NCI-H748 (cell line): ENCODE measurements at regions not wholly inside any gene's neighbourhood (a gene's known extent, or its start where the extent isn't known, plus 50 kb on each side); places are given as distances from the start of the nearest gene placed in this dataset.
"Not testable (repeated sequence)": the region's sequence is repeated elsewhere in the genome, so short reads cannot be mapped to it uniquely, and the experiment has no call there.

Experiments used
- DNase-seq: peaks from one replicate; lab custom pipeline; 2025; ENCODE audit not compliant: unreplicated experiment; lab: John Stamatoyannopoulos, UW

DNA sequence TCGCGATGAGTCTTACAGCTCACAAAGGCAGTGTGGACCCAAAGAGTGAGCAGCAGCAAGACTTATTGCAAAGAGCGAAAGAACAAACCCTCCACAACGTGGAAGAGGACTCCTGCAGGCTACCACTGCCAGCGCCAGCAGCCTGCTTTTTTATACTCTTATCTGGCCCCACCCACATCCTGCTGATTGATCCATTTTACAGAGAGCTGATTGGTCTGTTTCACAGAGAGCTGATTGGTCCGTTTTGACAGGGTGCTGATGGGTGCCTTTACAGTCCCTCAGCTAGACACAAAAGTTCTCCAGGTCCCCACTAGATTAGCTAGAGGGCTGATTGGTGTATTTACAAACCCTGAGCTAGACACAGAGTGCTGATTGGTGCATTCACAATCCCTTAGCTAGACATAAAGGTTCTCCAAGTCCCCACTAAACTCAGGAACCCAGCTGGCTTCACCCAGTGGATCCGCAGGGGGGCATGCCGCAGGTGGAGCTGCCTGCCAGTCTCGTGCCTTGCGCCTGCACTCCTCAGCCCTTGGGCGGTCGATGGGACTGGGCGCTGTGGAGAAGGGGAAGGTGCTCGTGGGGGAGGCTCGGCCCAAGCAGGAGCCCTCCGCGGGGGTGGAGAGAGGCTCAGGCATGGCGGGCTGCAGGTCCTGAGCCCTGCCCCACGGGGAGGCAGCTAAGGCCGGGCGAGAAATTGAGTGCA is 75.7 kb downstream of the QDPR start:
- DNase-seq, result not testable (repeated sequence)

DNA sequence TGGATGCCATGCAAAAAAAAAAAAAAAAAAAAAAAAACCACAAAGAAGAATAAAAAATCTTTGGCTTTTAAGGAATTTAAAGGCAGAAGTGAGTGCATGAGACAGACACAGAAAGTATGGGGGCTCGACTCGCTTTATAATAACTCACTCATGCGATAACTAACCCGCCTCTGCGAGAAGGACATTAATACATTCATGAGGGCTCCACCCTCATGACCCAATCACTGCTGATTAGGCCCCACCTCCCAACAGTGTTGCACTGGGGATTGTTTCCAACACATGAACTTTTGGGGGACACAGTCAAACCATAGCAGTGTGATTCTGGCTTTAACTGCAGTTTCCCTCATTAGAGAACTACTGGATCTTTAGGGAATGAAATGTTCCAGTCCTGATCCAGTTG is 78.1 kb downstream of the QDPR start:
- DNase-seq, result no peak

DNA sequence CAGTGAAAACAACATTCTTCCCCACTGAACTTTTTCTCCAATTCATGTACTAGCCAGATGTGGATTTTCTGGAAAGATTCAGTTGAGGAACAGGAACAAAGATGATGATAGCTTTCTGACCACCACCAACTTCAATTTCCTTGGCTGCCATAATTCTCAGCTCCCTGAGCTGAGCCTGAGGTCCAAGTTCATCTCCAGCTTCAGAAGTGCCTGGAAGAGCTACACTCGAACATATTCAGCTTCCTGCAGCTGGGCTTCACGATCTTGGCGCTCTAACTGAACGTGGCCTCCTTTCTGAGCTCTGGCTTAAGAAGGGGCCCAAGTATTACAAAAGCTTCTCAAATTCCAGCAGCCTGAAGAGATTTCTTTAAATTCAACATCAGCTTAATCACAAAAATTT is 83.9 kb downstream of the QDPR start:
- no peak for DNase-seq

GRCh38 chr4:17426222-17426621 is 85.7 kb downstream of the QDPR start:
- DNase-seq, result no peak

DNA sequence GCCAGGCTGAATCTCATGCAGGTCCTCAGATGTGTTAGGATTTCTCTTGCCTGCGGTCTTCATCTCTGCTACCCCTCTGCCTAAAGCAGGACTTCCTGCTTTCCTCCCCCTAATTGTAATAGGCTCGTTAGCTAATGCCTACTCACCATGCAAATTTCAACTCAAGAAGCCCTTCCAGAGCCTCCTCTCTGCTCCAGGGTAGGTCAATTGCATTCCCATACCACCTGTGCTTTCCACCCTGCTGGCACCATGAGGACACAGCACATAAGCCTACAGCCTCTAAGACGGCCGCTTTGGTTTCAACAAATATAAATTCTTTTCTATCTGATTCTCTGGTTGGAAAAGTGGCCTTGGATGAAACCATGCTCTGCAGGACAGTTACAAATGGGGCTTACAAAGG is 93.9 kb downstream of the QDPR start:
- DNase-seq, result no peak

- DNase-seq, result no peak
These were observed 97.5 kb downstream of the QDPR start for GRCh38 chr4:17414392-17414791.

GRCh38 chr4:17400686-17401085 is 111.2 kb downstream of the QDPR start:
- no peak for DNase-seq

GRCh38 chr4:17398805-17399204 is 113.1 kb downstream of the QDPR start:
- DNase-seq, result no peak

DNA sequence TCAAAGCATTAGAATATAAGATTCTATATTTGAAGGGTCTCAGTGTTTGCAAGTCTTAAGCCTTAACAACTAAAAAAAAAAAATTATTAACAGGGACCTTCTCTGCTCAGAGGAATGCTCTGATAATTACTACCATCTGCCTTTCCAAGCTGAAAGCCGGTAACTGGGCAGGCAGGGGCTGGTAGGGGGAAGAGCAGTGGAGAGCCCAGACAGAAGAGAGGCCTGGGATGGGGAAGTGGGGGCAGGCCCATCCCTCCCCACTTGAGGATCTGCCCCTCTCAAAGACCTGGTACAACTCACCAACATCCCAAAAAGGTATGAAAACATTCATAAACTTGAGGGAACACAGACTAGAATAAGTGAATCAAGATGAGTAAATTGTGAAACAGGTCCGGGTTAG is 113.9 kb downstream of the QDPR start:
- DNase-seq, result no peak

- no peak for DNase-seq
These were observed 114.3 kb downstream of the QDPR start for GRCh38 chr4:17397611-17398010.

DNA sequence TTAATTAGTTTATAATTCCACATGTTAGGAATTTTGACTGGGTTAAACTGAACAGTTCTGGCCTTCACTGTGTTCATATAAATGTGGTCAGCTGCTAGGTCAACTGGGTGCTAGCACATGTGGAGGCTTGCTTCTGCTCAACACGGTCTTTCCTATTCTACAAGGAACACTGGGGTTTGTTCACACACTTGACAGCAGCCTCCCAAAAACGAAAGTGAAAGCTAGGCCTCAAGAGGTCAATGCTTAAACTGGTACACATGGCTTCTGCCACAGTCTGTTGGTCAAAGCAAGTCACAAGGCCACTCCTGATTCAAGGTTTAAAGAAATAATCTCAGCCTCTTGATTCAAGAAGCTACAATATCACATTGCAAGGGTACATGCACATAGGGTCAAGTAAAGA is 126.5 kb downstream of the QDPR start:
- DNase-seq, result peak; percentile 12

GRCh38 chr4:17380347-17380746 is 131.5 kb downstream of the QDPR start:
- no peak for DNase-seq

- no peak for DNase-seq
These were observed 135.7 kb downstream of the QDPR start for GRCh38 chr4:17376205-17376604.

DNA sequence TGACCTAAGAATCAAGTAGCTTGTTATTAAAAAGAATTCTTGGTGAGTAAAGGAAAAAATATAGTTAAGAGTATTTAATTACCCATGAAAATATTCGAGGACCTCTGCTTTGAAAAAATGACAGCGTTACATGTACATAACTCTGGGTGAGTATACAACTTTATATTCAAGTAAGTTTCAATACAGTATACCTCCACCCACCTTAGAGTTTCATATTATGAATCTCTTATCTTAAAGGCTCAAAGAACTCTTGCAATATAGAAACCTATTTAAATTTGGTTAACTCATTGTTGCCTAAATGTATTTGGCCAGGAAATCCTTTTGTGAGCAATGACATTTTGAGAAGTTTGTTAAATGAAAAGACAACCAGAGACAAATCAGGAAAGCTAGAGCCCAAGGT is 138.2 kb downstream of the QDPR start:
- DNase-seq, result no peak

DNA sequence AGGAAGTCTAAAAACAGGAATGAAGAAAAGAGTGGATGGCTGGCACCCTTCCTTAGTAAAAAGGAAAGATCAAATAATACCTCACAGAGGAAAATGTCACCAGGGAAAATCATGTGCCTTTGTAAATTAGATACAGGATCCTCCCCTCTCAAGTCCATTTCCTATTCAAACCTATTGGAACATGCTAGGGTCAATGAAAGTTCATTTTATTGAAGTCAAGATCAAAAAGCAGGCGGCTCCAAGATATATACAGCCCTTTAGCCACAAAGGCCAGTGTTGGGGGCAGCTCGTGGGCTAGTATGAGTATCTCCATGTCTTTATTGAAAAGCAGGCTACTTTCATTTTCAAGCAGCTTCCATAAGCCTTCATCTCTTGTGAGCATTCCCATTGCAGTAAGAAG is 141.1 kb downstream of the QDPR start:
- DNase-seq, result no peak

DNA sequence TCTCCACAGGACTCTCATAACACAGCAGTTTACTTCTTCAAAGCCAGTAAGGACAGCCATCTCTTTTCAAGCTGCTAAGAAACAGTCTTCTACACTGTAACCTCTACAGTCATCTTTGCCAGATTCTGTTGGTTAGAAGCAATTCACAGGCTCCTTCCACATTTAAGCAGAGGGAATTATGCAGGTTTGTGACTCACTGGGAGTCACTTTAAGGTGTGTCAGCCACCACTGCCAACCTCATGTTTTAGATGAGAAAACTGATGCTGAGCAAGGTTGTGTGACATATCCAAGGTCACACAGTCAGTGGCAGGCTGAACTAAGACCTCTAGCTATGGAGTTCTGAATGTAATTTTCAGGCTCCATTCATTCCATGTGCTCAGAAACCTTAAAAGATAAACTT is 143.5 kb downstream of the QDPR start:
- no peak for DNase-seq

DNA sequence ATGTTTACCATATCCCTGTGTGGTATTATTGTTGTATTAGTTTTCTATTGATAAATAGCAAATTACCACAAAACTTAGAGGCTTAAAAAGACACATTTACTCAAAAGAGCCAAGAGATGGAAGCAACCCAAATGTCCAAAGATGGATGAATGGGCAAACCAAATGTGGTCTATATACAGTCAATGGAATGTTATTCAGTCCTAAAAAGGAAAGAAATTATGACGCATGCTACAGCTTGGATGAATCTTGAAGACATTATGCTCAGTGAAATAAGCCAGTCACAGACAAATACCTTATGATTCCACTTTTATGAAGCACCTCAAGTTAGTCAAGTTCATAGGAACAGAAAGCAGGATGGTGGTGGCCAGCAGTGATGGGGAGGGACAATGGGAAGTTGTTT is 144.7 kb downstream of the QDPR start:
- no peak for DNase-seq

GRCh38 chr4:17366496-17366895 is 145.4 kb downstream of the QDPR start:
- DNase-seq, result no peak

DNA sequence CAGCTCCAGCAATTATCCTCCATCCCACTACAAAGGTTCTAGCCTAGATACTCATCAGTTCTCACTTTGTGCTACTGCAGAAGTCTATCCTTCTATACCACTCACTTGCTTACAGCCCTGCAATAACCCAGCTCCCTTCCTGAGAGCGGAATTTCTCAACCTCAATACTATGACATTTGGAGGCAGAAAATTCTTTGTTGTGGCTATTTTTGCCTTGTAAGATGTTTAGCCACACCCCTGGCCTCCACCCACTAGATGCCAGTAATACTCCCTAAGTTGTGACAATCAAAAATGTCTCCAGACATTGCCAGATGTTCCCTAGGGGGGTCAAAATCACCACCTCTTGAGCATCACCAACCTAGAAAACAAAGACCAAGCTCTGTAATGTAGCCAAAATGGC is 149.5 kb downstream of the QDPR start:
- DNase-seq, result no peak

DNA sequence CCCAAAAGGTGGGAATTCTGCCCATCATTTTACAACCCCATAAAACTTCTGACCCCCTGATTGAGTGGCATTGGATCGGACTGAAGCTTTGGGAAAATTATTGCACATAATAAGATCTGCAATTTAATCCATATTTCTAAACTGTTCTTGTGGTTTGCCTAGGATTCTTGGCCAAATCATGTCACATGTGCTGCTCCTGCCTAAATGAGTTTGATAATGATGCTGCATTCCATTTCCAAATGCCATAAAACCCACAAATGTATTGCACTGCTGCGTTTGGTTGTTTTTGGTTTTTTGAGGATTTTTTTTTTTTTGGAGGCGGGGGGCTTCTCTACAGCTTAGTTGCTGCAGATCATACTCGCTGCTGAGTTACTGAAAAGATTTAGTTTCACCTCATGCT is 153.6 kb downstream of the QDPR start:
- DNase-seq, result no peak

GRCh38 chr4:17356926-17357325 is 155.0 kb downstream of the QDPR start:
- no peak for DNase-seq

GRCh38 chr4:17352357-17352756 is 159.5 kb downstream of the QDPR start:
- DNase-seq, result no peak

DNA sequence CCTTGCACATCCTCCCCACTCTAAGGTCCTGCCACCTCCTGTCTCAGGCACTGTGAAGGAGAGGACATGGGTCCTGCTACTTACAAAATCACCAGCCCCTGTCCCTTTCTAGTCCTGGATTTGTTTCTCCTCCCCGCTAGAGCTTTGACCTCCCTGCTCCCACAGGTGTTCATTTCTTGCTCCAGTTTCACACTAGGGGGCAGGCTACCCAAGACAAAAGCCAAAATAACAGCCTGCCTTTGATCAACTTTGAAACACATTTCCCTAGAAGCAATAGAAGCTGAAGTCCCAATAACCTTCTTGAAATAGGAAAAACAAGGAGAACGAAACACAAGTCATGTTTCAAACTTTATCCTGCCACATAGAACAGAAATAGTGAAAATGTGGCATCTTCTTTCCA is 164.4 kb downstream of the QDPR start:
- DNase-seq, result peak; percentile 11

- no peak for DNase-seq
These were observed 172.5 kb downstream of the QDPR start for GRCh38 chr4:17339376-17339775.
